ENCODE measurements at regions not wholly inside any gene's neighbourhood (a gene's known extent, or its start where the extent isn't known, plus 50 kb on each side); places are given as distances from the start of the nearest gene placed in this dataset.
A peak's percentile ranks its signal among the peaks of the same experiment; 100 is the strongest.

GRCh38 chr1:95308276-95309030 lies 74.4 kb downstream of the RWDD3 start:
- dilution Hi-C loops (cut with MboI; ENCODE audit: extremely low pct_ligation_motif_present, low sequenced_read_pairs) = no loop called here
- DNase-seq (ENCODE audit: low read depth, low spot score) = no peak
- no peak for FAIRE-seq
- Histone ChIP-seq H3K4me3 (replicated peaks in 1 of 3; ENCODE audit: insufficient read depth in 1 of 3, low read depth in 1 of 3, low read length in 3 of 3) (no peak overlapping the region), H3K9me3 (replicated peaks; ENCODE audit: control insufficient read depth, insufficient read depth, low read length) (no peaks in the 10 kb centered on the region), H3K4me2 (ENCODE audit: insufficient read depth, low read length) (no peak overlapping the region), H3K4me1 (ENCODE audit: control insufficient read depth, extremely low read depth, insufficient read depth, low read length) (no peaks in the 10 kb centered on the region), H3K9me1 (replicated peaks; ENCODE audit: control insufficient read depth, extremely low read depth, insufficient read depth, low read length) (no peaks in the 10 kb centered on the region), H3K79me2 (ENCODE audit: control insufficient read depth, insufficient read depth, low read length) (no peaks in the 10 kb centered on the region), H4K20me1 (replicated peaks; ENCODE audit: control insufficient read depth, extremely low read depth, insufficient read depth, low read length) (no peaks in the 10 kb centered on the region), H3K9ac (replicated peaks; ENCODE audit: extremely low read depth, insufficient read depth, low read length) (no peak overlapping the region), H3K27ac (ENCODE audit: insufficient read depth, low read depth, low read length) (no peak overlapping the region), H2AFZ (ENCODE audit: low read depth, low read length) (no peak overlapping the region), H3K27me3 (ENCODE audit: control insufficient read depth in 2 of 2, insufficient read depth in 2 of 2, low read length in 2 of 2) (peaks cover 2 to 18% of the 10 kb centered on the region in 2 experiments), H3K36me3 (ENCODE audit: control insufficient read depth in 2 of 2, extremely low read depth in 1 of 2, insufficient read depth in 2 of 2, low read length in 2 of 2) (no peaks in the 10 kb centered on the region)
- CTCF ChIA-PET = interaction anchor here (0.6 to 0.8 kb wide), 2 partner anchors 23 to 578 kb away, joined by 3 read pairs; no protein-coding TSS in a partner anchor
- POLR2A ChIA-PET = no interaction called here
- TF ChIP-seq JUN (IDR thresholded peaks at IDR 0.05; ENCODE audit: borderline replicate concordance, insufficient read depth, insufficient read length, low read depth) = no peak
- no peak for TF ChIP-seq POLR2A (IDR thresholded peaks at IDR 0.05; ENCODE audit: low read depth, low read length)
- TF ChIP-seq FOS (IDR thresholded peaks at IDR 0.05; ENCODE audit: borderline replicate concordance, insufficient read depth, low read length) = no peak
- intact Hi-C loops (cut with micrococcal nuclease) = no loop called here
- no TSS peak for BruUV-seq (replicated peaks)

- DNase-seq (ENCODE audit: low read depth, low spot score) (no peak), FAIRE-seq (no peak)
- dilution Hi-C loops (cut with MboI; ENCODE audit: extremely low pct_ligation_motif_present, low sequenced_read_pairs) (no loop called here), intact Hi-C loops (cut with micrococcal nuclease) (no loop called here)
- POLR2A ChIA-PET = no interaction called here
- Histone ChIP-seq H3K9me3 (replicated peaks; ENCODE audit: control insufficient read depth, insufficient read depth, low read length) (no peaks in the 10 kb centered on the region), H3K27me3 (ENCODE audit: control insufficient read depth in 2 of 2, insufficient read depth in 2 of 2, low read length in 2 of 2) (peaks cover 2 to 19% of the 10 kb centered on the region in 2 experiments), H4K20me1 (replicated peaks; ENCODE audit: control insufficient read depth, extremely low read depth, insufficient read depth, low read length) (no peaks in the 10 kb centered on the region), H3K79me2 (ENCODE audit: control insufficient read depth, insufficient read depth, low read length) (no peaks in the 10 kb centered on the region), H3K4me2 (ENCODE audit: insufficient read depth, low read length) (no peak overlapping the region), H3K27ac (ENCODE audit: insufficient read depth, low read depth, low read length) (no peak overlapping the region), H3K4me3 (replicated peaks in 1 of 3; ENCODE audit: insufficient read depth in 1 of 3, low read depth in 1 of 3, low read length in 3 of 3) (no peak overlapping the region), H3K36me3 (ENCODE audit: control insufficient read depth in 2 of 2, extremely low read depth in 1 of 2, insufficient read depth in 2 of 2, low read length in 2 of 2) (no peaks in the 10 kb centered on the region), H3K9me1 (replicated peaks; ENCODE audit: control insufficient read depth, extremely low read depth, insufficient read depth, low read length) (no peaks in the 10 kb centered on the region), H3K4me1 (ENCODE audit: control insufficient read depth, extremely low read depth, insufficient read depth, low read length) (no peaks in the 10 kb centered on the region), H2AFZ (ENCODE audit: low read depth, low read length) (no peak overlapping the region), H3K9ac (replicated peaks; ENCODE audit: extremely low read depth, insufficient read depth, low read length) (no peak overlapping the region)
- peak; percentile 17 to 44 for TF ChIP-seq CTCF (IDR thresholded peaks at IDR 0.05; ENCODE audit: extremely low read depth in 1 of 2, insufficient read depth in 1 of 2, low read depth in 1 of 2, low read length in 2 of 2)
- TF ChIP-seq, protein P1, sequence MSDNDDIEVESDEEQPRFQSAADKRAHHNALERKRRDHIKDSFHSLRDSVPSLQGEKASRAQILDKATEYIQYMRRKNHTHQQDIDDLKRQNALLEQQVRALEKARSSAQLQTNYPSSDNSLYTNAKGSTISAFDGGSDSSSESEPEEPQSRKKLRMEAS (IDR thresholded peaks at IDR 0.05; ENCODE audit: insufficient read depth, insufficient read length) = no peak
- CTCF ChIA-PET = interaction anchor here (0.6 to 0.8 kb wide), 2 partner anchors 24 to 577 kb away, joined by 3 read pairs; no protein-coding TSS in a partner anchor
- no TSS peak for BruUV-seq (replicated peaks)
These were observed 75.0 kb downstream of the RWDD3 start for GRCh38 chr1:95309031-95309471.

Measured in endothelial cell of umbilical vein (primary cell).